SK-N-SH (cell line): ENCODE measurements at regions not wholly inside any gene's neighbourhood (a gene's known extent, or its start where the extent isn't known, plus 50 kb on each side); places are given as distances from the start of the nearest gene placed in this dataset.

Experiments
- CTCF ChIA-PET: fragments of 300-600, 350-600 bp; formaldehyde crosslinking; extraction: SDS; loops from one replicate; lab custom pipeline; 2021; lab: Yijun Ruan, JAX
- POLR2A ChIA-PET: fragments of 350-600 bp; sonication (Branson Sonifier 250); formaldehyde crosslinking; extraction: SDS; loops from one replicate; lab custom pipeline; 2020; ENCODE audit warnings: antibody characterized with exemption, inconsistent platforms; lab: Yijun Ruan, JAX
- DNase-seq: peaks from one replicate; pipeline ENCODE4 v3.0.0; 2012
- H2AFZ ChIP-seq: fragments of 200-600 bp; sonication (generic); 2 replicates; pipeline ENCODE4 v1.8.1; 2016; ENCODE audit warnings: antibody characterized with exemption, mild to moderate bottlenecking, low read depth
- H3F3A ChIP-seq: fragments of 200-600 bp; sonication (generic); replicated peaks from 2 replicates; pipeline ENCODE3; 2016; ENCODE audit warnings: antibody characterized with exemption, mild to moderate bottlenecking; ENCODE audit not compliant: insufficient read depth
- H3K27ac ChIP-seq, 2 experiments: fragments of 200-500 bp in 1 of 2; fragments of 200-600 bp in 1 of 2; sonication (Bioruptor generic) in 1 of 2; sonication (generic), shearing (Covaris generic) in 1 of 2; 2 replicates each; pipeline versions ENCODE4 v1.5.1 to v1.6.1; 2014 to 2016; ENCODE audit warnings: low read depth in 2 of 2, inconsistent platforms in 1 of 2, low read length in 1 of 2, mild to moderate bottlenecking in 1 of 2, mixed read lengths in 1 of 2
- H3K27me3 ChIP-seq: fragments of 200-600 bp; sonication (generic), shearing (Covaris generic); 2 replicates; pipeline ENCODE4 v1.6.1; 2016; ENCODE audit warnings: mixed run types; ENCODE audit not compliant: insufficient read depth
- H3K36me3 ChIP-seq, 2 experiments: fragments of 200-500 bp in 1 of 2; fragments of 200-600 bp in 1 of 2; sonication (Bioruptor generic) in 1 of 2; sonication (generic) in 1 of 2; replicated peaks in 1 of 2; 2 replicates each; pipeline versions ENCODE3 to v1.5.1; 2014 to 2016; ENCODE audit warnings: low read length in 1 of 2, mild to moderate bottlenecking in 1 of 2; ENCODE audit not compliant: insufficient read depth in 2 of 2, control insufficient read depth in 1 of 2
- H3K4me1 ChIP-seq, 2 experiments: fragments of 200-500 bp in 1 of 2; fragments of 200-600 bp in 1 of 2; sonication (Bioruptor generic) in 1 of 2; sonication (generic), shearing (Covaris generic) in 1 of 2; 2 replicates each; pipeline versions ENCODE4 v1.5.1 to v1.6.1; 2014 to 2016; ENCODE audit warnings: low read depth in 1 of 2, low read length in 1 of 2, mixed run types in 1 of 2; ENCODE audit not compliant: insufficient read depth in 2 of 2, control insufficient read depth in 1 of 2
- H3K4me2 ChIP-seq: fragments of 200-600 bp; sonication (generic), shearing (Covaris generic); 2 replicates; pipeline ENCODE4 v1.6.1; 2017; ENCODE audit warnings: mixed run types
- H3K4me3 ChIP-seq, 2 experiments: fragments of 200-500 bp in 1 of 2; fragments of 200-600 bp in 1 of 2; sonication (Bioruptor generic) in 1 of 2; sonication (generic), shearing (Covaris generic) in 1 of 2; 2 replicates each; pipeline versions ENCODE4 v1.5.1 to v1.8.1; 2014 to 2016; ENCODE audit warnings: low read depth in 2 of 2, inconsistent platforms in 1 of 2, low read length in 1 of 2, mild to moderate bottlenecking in 1 of 2, mixed read lengths in 1 of 2, moderate library complexity in 1 of 2
- H3K79me2 ChIP-seq: fragments of 200-600 bp; sonication (generic); 2 replicates; pipeline ENCODE4 v1.8.1; 2017; ENCODE audit warnings: mild to moderate bottlenecking; ENCODE audit not compliant: insufficient read depth
- H3K9ac ChIP-seq: fragments of 200-600 bp; sonication (generic); 2 replicates; pipeline ENCODE4 v1.6.1; 2017; ENCODE audit warnings: mixed run types
- H3K9me2 ChIP-seq: fragments of 200-600 bp; sonication (generic); 2 replicates; pipeline ENCODE4 v1.6.1; 2017; ENCODE audit warnings: mixed run types
- H3K9me3 ChIP-seq: fragments of 200-600 bp; sonication (generic); 2 replicates; pipeline ENCODE4 v1.6.1; 2017; ENCODE audit warnings: mixed run types, mild to moderate bottlenecking, moderate library complexity
- H4K20me1 ChIP-seq: fragments of 200-600 bp; sonication (generic); 2 replicates; pipeline ENCODE4 v1.6.1; 2017; ENCODE audit warnings: mild to moderate bottlenecking, mixed run types; ENCODE audit not compliant: insufficient read depth
- FOXJ3 ChIP-seq: sonication (generic); formaldehyde crosslinking; IDR thresholded peaks from 2 replicates; pipeline ENCODE4 v1.5.1; 2020; ENCODE audit warnings: mild to moderate bottlenecking, missing genetic modification reagents
- FOXM1 ChIP-seq: IDR thresholded peaks from 2 replicates; pipeline ENCODE4 v1.4.0; 2012; ENCODE audit warnings: low read depth, mild to moderate bottlenecking
- GATA2 ChIP-seq: sonication (generic); formaldehyde crosslinking; IDR thresholded peaks from 2 replicates; pipeline ENCODE4 v1.5.0; 2020; ENCODE audit warnings: mild to moderate bottlenecking, missing genetic modification reagents
- JUND ChIP-seq: IDR thresholded peaks from 2 replicates; pipeline ENCODE4 v1.4.0; 2012
- RFX5 ChIP-seq: IDR thresholded peaks from 2 replicates; pipeline ENCODE4 v1.6.1; 2012; ENCODE audit warnings: mild to moderate bottlenecking, improper control_type of control experiment, low read length
- SIN3A ChIP-seq: IDR thresholded peaks from 2 replicates; pipeline ENCODE4 v1.6.1; 2012; ENCODE audit warnings: low read depth, mild to moderate bottlenecking, low read length, moderate library complexity, borderline replicate concordance
- TCF12 ChIP-seq: IDR thresholded peaks from 2 replicates; pipeline ENCODE4 v1.4.0; 2012
- TEAD4 ChIP-seq: IDR thresholded peaks from 2 replicates; pipeline ENCODE4 v1.4.0; 2012; ENCODE audit warnings: mild to moderate bottlenecking, borderline replicate concordance; ENCODE audit not compliant: insufficient read depth
- WGBS: methylation state at CpG from one replicate; pipeline ENCODE4 v1.1.6; 2017; ENCODE audit warnings: low lambda C conversion rate; 5-methylcytosine and 5-hydroxymethylcytosine counted together
- TF ChIP-seq, protein P1 (sequence below): fragments of 150-350 bp; IDR thresholded peaks from 2 replicates; pipeline ENCODE4 v1.6.1; 2016; ENCODE audit warnings: mild to moderate bottlenecking, low read depth, low read length
- TF ChIP-seq, protein P2 (sequence below): fragments of 150-350 bp; IDR thresholded peaks from 2 replicates; pipeline ENCODE4 v1.6.1; 2017; ENCODE audit warnings: antibody characterized with exemption, low read length, low read depth, borderline replicate concordance
- TF ChIP-seq, protein P3 (sequence below): IDR thresholded peaks from 2 replicates; pipeline ENCODE4 v1.4.0; 2012; ENCODE audit warnings: low read depth, borderline replicate concordance
- TF ChIP-seq, protein P4 (sequence below): IDR thresholded peaks from 2 replicates; pipeline ENCODE4 v1.6.1; 2012; ENCODE audit warnings: mild to moderate bottlenecking, low read depth, low read length, moderate library complexity
- TF ChIP-seq, protein P5 (sequence below): IDR thresholded peaks from 2 replicates; pipeline ENCODE4 v1.4.0; 2012; ENCODE audit warnings: low read depth
- TF ChIP-seq, protein P6 (sequence below): IDR thresholded peaks from 2 replicates; pipeline ENCODE4; 2012

DNA sequence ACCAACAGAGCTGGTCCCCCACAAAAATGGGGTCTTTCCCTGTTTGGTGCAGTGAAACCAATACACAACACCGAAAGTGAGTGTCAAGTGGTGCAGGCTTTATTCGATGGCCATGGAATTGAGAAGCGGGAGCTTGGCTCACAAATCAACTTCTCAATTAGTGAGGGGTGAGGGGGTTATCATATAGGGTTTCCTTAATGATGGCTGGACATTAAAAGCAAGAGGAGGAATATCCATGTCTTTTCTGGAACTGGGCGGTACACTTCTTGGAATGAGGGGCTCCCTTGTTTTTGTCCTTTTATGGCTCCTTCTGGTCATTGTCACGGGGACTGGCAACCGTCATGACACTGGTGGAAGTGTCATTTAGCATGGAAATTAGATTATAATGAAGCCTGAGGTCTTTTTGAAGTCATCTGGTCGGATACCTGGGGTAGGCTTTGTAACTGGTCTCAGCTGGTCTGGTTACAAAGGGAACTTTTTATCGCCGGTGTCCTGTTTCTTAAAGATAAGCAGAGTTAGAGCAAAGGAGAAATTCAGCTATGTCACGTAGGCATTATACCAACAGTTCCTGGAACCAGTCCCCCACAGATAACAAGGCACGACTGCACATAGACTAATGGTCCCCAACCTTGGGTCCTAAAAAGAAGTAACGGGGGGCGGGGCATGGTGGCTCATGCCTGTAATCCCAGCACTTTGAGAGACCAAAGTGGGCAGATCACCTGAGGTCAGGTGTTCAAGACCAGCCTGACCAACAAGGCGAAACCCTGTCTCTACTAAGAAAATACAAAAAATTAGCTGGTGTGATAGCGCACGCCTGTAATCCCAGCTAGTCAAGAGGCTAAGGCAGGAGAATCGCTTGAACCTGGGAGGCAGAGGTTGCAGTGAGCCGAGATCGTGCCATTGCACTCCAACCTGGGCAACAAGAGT lies 93.5 kb upstream of the NDUFV2 start (continued):
- TF ChIP-seq, protein P1, sequence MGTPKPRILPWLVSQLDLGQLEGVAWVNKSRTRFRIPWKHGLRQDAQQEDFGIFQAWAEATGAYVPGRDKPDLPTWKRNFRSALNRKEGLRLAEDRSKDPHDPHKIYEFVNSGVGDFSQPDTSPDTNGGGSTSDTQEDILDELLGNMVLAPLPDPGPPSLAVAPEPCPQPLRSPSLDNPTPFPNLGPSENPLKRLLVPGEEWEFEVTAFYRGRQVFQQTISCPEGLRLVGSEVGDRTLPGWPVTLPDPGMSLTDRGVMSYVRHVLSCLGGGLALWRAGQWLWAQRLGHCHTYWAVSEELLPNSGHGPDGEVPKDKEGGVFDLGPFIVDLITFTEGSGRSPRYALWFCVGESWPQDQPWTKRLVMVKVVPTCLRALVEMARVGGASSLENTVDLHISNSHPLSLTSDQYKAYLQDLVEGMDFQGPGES = no peak
- TF ChIP-seq JUND (no peak), TCF12 (no peak)
- TF ChIP-seq, protein P2, sequence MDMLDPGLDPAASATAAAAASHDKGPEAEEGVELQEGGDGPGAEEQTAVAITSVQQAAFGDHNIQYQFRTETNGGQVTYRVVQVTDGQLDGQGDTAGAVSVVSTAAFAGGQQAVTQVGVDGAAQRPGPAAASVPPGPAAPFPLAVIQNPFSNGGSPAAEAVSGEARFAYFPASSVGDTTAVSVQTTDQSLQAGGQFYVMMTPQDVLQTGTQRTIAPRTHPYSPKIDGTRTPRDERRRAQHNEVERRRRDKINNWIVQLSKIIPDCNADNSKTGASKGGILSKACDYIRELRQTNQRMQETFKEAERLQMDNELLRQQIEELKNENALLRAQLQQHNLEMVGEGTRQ = no peak
- TF ChIP-seq, protein P3, sequence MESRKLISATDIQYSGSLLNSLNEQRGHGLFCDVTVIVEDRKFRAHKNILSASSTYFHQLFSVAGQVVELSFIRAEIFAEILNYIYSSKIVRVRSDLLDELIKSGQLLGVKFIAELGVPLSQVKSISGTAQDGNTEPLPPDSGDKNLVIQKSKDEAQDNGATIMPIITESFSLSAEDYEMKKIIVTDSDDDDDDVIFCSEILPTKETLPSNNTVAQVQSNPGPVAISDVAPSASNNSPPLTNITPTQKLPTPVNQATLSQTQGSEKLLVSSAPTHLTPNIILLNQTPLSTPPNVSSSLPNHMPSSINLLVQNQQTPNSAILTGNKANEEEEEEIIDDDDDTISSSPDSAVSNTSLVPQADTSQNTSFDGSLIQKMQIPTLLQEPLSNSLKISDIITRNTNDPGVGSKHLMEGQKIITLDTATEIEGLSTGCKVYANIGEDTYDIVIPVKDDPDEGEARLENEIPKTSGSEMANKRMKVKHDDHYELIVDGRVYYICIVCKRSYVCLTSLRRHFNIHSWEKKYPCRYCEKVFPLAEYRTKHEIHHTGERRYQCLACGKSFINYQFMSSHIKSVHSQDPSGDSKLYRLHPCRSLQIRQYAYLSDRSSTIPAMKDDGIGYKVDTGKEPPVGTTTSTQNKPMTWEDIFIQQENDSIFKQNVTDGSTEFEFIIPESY = no peak

DNA sequence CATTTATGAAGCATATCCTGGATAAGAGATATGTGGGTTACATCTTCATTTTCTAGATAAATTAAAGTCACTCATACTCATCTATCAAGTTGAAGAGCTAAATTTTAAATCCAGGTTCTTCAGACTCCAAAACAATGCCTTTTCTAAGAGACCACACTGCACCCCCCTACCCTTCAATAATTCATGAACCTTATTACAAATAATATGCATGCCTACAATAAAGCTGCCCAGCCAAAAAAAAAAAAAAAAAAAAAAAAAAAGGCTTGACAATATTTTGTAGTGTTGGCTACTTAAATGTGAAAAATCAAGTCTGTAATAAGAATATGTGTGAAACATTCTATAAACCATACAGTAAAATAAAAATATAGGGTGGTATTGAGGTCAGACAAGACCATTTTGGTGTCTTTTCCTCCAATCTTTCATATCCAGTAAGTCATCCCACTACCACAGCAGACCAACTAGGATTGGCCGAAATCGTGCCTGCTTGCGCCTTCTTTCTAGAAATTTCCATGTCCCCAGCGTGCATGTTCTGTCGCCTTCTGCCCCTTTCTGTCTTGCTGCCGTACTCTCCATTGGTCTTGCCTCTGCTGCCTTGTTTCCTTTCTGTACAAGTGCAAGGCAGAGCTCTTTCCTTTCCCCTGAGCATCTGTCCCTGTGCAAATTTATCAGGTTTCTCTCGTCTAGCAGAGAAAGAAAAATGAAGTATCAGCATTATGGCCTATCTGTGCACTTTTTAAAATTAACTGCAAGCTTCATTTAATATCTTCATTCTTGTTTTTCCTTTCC lies 92.6 kb upstream of the NDUFV2 start:
- Histone ChIP-seq H3K4me2 (no peak overlapping the region), H3K9me2 (no peaks in the 10 kb centered on the region), H3K4me3 (no peak overlapping the region), H3K9me3 (no peaks in the 10 kb centered on the region), H3K27ac (peak overlapping the region in 1 of 2 experiments; percentile 9; a peak in 1 of 4 replicates), H3K4me1 (peaks cover 0 to 6% of the 10 kb centered on the region in 2 experiments; a peak in 1 of 4 replicates), H4K20me1 (no peaks in the 10 kb centered on the region), H3K36me3 (no peaks in the 10 kb centered on the region), H3K79me2 (no peaks in the 10 kb centered on the region), H3K27me3 (no peaks in the 10 kb centered on the region), H2AFZ (no peak overlapping the region), H3K9ac (no peak overlapping the region), H3F3A (no peaks in the 10 kb centered on the region)
- ChIA-PET POLR2A (no interaction called here), CTCF (interaction anchor here (1.1 to 2.4 kb wide), 4 partner anchors 10 to 27 kb away, joined by 3 to 9 read pairs (median 5); no protein-coding TSS in a partner anchor)
- 89% methylated on average over 7 of the region's 7 CpGs for WGBS
- no peak for DNase-seq
- TF ChIP-seq RFX5 (no peak), GATA2 (CRISPR knock-in tag) (no peak), FOXJ3 (no peak), SIN3A (no peak), TEAD4 (no peak), FOXM1 (no peak), JUND (no peak)
- TF ChIP-seq, protein P4, sequence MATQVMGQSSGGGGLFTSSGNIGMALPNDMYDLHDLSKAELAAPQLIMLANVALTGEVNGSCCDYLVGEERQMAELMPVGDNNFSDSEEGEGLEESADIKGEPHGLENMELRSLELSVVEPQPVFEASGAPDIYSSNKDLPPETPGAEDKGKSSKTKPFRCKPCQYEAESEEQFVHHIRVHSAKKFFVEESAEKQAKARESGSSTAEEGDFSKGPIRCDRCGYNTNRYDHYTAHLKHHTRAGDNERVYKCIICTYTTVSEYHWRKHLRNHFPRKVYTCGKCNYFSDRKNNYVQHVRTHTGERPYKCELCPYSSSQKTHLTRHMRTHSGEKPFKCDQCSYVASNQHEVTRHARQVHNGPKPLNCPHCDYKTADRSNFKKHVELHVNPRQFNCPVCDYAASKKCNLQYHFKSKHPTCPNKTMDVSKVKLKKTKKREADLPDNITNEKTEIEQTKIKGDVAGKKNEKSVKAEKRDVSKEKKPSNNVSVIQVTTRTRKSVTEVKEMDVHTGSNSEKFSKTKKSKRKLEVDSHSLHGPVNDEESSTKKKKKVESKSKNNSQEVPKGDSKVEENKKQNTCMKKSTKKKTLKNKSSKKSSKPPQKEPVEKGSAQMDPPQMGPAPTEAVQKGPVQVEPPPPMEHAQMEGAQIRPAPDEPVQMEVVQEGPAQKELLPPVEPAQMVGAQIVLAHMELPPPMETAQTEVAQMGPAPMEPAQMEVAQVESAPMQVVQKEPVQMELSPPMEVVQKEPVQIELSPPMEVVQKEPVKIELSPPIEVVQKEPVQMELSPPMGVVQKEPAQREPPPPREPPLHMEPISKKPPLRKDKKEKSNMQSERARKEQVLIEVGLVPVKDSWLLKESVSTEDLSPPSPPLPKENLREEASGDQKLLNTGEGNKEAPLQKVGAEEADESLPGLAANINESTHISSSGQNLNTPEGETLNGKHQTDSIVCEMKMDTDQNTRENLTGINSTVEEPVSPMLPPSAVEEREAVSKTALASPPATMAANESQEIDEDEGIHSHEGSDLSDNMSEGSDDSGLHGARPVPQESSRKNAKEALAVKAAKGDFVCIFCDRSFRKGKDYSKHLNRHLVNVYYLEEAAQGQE = no peak
- TF ChIP-seq, protein P5, sequence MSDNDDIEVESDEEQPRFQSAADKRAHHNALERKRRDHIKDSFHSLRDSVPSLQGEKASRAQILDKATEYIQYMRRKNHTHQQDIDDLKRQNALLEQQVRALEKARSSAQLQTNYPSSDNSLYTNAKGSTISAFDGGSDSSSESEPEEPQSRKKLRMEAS = no peak
- TF ChIP-seq, protein P6, sequence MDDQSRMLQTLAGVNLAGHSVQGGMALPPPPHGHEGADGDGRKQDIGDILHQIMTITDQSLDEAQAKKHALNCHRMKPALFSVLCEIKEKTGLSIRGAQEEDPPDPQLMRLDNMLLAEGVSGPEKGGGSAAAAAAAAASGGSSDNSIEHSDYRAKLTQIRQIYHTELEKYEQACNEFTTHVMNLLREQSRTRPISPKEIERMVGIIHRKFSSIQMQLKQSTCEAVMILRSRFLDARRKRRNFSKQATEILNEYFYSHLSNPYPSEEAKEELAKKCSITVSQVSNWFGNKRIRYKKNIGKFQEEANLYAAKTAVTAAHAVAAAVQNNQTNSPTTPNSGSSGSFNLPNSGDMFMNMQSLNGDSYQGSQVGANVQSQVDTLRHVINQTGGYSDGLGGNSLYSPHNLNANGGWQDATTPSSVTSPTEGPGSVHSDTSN = no peak
- TF ChIP-seq, protein P2 = no peak
